A549 (cell line): ENCODE measurements at regions not wholly inside any gene's neighbourhood (a gene's known extent, or its start where the extent isn't known, plus 50 kb on each side); places are given as distances from the start of the nearest gene placed in this dataset.

Experiments
- EP300 ChIP-seq, 2 experiments: fragments of >200 bp; sonication (Bioruptor Twin); formaldehyde crosslinking; IDR thresholded peaks; 2 replicates in 1 of 2; 3 replicates in 1 of 2; pipeline ENCODE4 v1.6.1; 2016 to 2017
- HEYL ChIP-seq: fragments of 250-450 bp; sonication (Bioruptor Pico); IDR thresholded peaks from 2 replicates; pipeline ENCODE4 v1.8.0; 2021; ENCODE audit warnings: mild to moderate bottlenecking, moderate library complexity
- JUN ChIP-seq, 2 experiments: fragments of >200 bp; sonication (Bioruptor Twin); formaldehyde crosslinking; IDR thresholded peaks; 2 replicates in 1 of 2; 3 replicates in 1 of 2; pipeline ENCODE4 v1.6.1; 2016 to 2017
- KDM1A ChIP-seq: fragments of 200-600 bp; sonication (generic); IDR thresholded peaks from 2 replicates; pipeline ENCODE4 v1.6.1; 2016; ENCODE audit warnings: low read depth, mild to moderate bottlenecking
- NFE2L2 ChIP-seq: fragments of 150-350 bp; conservative IDR thresholded peaks from 2 replicates; pipeline ENCODE4 v1.6.1; 2014; ENCODE audit warnings: low read length
- RCOR1 ChIP-seq: fragments of 150-350 bp; IDR thresholded peaks from 2 replicates; pipeline ENCODE4 v1.6.1; 2014; ENCODE audit warnings: antibody characterized with exemption, low read length, low read depth
- TF ChIP-seq, protein P1 (sequence below): fragments of >200 bp; sonication (Bioruptor Twin); formaldehyde crosslinking; IDR thresholded peaks from 3 replicates; pipeline ENCODE4 v1.5.1; 2016

DNA sequence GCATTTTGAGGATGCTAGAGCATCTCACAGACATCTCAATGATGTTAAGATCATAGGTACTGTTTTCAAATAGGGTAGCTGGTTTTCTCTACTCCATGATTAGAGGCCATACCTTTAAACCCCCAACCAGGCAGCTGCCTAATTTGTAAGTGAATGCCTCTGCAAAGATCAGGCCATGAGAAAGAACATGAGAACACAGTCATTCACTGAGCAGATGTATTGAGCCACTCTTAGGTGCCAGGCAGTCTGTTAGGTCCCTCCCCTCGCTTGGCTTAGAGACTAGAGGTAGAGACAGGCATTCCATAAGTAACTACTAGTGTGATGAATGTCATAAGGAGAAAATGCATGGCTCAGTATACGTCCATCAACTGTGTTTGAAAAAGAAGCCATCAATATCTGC is 410.0 kb downstream of the FGF9 start:
- TF ChIP-seq, protein P1, sequence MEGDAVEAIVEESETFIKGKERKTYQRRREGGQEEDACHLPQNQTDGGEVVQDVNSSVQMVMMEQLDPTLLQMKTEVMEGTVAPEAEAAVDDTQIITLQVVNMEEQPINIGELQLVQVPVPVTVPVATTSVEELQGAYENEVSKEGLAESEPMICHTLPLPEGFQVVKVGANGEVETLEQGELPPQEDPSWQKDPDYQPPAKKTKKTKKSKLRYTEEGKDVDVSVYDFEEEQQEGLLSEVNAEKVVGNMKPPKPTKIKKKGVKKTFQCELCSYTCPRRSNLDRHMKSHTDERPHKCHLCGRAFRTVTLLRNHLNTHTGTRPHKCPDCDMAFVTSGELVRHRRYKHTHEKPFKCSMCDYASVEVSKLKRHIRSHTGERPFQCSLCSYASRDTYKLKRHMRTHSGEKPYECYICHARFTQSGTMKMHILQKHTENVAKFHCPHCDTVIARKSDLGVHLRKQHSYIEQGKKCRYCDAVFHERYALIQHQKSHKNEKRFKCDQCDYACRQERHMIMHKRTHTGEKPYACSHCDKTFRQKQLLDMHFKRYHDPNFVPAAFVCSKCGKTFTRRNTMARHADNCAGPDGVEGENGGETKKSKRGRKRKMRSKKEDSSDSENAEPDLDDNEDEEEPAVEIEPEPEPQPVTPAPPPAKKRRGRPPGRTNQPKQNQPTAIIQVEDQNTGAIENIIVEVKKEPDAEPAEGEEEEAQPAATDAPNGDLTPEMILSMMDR, result no peak
- TF ChIP-seq HEYL (CRISPR knock-in tag), result no peak
- no peak for TF ChIP-seq JUN (IDR thresholded peaks at IDR 0.05)
- no peak for TF ChIP-seq RCOR1
- TF ChIP-seq NFE2L2, result no peak
- no peak for TF ChIP-seq KDM1A
- no peak for TF ChIP-seq EP300 (IDR thresholded peaks at IDR 0.05)
